ENCODE measurements at regions not wholly inside any gene's neighbourhood (a gene's known extent, or its start where the extent isn't known, plus 50 kb on each side); places are given as distances from the start of the nearest gene placed in this dataset.

DNA sequence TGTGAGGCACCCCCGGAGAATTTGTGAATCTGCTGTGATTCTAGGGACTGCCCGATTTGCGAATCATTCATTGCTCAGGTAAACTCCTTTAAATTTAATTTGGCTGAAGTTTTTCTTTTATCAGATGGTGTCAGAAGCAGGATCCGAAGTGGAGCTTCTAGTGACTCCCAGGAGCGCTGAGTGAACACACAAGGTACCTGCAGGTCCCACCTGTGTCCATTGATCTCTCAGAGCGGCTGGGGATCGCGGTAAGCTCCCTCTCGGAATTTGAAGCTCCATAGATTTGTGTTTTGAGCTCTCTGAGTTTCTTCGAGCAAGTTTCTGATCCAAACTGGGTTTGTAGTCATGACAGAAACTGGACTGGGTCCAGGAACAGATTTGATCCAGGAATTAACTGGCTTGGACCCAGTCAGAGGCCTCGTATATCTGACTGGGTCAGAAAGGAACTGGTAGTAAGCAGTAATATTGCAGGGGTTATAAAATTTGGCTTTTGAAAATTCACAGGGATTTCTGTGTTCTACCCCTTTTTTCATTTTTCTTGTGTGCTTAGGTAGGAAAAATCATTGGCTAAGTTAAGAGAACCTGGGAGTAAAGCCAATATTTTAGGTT, 56.2 kb upstream of the EDEM3 start:
- in situ Hi-C loops (cut with MboI) (no loop called here), intact Hi-C loops (cut with micrococcal nuclease; ENCODE audit: unreplicated experiment) (no loop called here)
- FAIRE-seq: no peak
- BruUV-seq (replicated peaks): no TSS peak
- Histone ChIP-seq H3K4me2 (ENCODE audit: control insufficient read depth, insufficient read depth) (no peak overlapping the region), H3K27me3 (replicated peaks in 1 of 2; ENCODE audit: control insufficient read depth in 2 of 2, insufficient read depth in 2 of 2, low read length in 1 of 2) (no peaks in the 10 kb centered on the region), H4K20me1 (ENCODE audit: control insufficient read depth, insufficient read depth) (no peaks in the 10 kb centered on the region), H3K79me2 (ENCODE audit: control insufficient read depth, insufficient read depth, low read length) (no peaks in the 10 kb centered on the region), H3K4me3 (no peak overlapping the region), H3K36me3 (ENCODE audit: control insufficient read depth in 2 of 2, insufficient read depth in 2 of 2, low read length in 1 of 2) (no peaks in the 10 kb centered on the region), H2AFZ (ENCODE audit: control insufficient read depth, low read depth, low read length) (no peak overlapping the region), H3K9ac (ENCODE audit: control insufficient read depth, insufficient read depth, low read length) (no peak overlapping the region), H3K4me1 (ENCODE audit: control insufficient read depth, insufficient read depth, low read length) (peaks cover 8% of the 10 kb centered on the region; the same call in 1 of the 2 replicates), H3K27ac (ENCODE audit: control insufficient read depth, insufficient read depth) (no peak overlapping the region), H3K9me3 (replicated peaks; ENCODE audit: control insufficient read depth, insufficient read depth, low read length) (peaks cover 4% of the 10 kb centered on the region)
- no peak for ATAC-seq
- ChIA-PET POLR2A (no interaction called here), CTCF (interaction anchor here (0.6 to 7.2 kb wide), 2 partner anchors 99 to 170 kb away, joined by 3 to 353 read pairs; partner anchors contain the start of gene NIBAN1), SMC1A (ENCODE audit: uncharacterized antibody, unreplicated experiment) (interaction anchor here (0.8 to 10.9 kb wide), 3 partner anchors 82 to 170 kb away, joined by 3 to 219 read pairs (median 4); no protein-coding TSS in a partner anchor), RAD21 (ENCODE audit: unreplicated experiment) (interaction anchor here (0.6 to 6.4 kb wide), 2 partner anchors 170 to 235 kb away, joined by 3 to 152 read pairs; partner anchors contain the start of gene RNF2)
- DNase-seq (ENCODE audit: low read depth, low spot score): no peak
- 87% methylated on average over 11 of the region's 11 CpGs for WGBS (ENCODE audit: insufficient coverage, insufficient replicate concordance, low lambda C conversion rate, missing lambda C conversion rate)
- no peak for TF ChIP-seq ATF7 (IDR thresholded peaks at IDR 0.05; ENCODE audit: low read depth)
- TF ChIP-seq, protein P1, sequence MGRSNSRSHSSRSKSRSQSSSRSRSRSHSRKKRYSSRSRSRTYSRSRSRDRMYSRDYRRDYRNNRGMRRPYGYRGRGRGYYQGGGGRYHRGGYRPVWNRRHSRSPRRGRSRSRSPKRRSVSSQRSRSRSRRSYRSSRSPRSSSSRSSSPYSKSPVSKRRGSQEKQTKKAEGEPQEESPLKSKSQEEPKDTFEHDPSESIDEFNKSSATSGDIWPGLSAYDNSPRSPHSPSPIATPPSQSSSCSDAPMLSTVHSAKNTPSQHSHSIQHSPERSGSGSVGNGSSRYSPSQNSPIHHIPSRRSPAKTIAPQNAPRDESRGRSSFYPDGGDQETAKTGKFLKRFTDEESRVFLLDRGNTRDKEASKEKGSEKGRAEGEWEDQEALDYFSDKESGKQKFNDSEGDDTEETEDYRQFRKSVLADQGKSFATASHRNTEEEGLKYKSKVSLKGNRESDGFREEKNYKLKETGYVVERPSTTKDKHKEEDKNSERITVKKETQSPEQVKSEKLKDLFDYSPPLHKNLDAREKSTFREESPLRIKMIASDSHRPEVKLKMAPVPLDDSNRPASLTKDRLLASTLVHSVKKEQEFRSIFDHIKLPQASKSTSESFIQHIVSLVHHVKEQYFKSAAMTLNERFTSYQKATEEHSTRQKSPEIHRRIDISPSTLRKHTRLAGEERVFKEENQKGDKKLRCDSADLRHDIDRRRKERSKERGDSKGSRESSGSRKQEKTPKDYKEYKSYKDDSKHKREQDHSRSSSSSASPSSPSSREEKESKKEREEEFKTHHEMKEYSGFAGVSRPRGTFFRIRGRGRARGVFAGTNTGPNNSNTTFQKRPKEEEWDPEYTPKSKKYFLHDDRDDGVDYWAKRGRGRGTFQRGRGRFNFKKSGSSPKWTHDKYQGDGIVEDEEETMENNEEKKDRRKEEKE (IDR thresholded peaks at IDR 0.05): no peak
- TF ChIP-seq, protein P2, sequence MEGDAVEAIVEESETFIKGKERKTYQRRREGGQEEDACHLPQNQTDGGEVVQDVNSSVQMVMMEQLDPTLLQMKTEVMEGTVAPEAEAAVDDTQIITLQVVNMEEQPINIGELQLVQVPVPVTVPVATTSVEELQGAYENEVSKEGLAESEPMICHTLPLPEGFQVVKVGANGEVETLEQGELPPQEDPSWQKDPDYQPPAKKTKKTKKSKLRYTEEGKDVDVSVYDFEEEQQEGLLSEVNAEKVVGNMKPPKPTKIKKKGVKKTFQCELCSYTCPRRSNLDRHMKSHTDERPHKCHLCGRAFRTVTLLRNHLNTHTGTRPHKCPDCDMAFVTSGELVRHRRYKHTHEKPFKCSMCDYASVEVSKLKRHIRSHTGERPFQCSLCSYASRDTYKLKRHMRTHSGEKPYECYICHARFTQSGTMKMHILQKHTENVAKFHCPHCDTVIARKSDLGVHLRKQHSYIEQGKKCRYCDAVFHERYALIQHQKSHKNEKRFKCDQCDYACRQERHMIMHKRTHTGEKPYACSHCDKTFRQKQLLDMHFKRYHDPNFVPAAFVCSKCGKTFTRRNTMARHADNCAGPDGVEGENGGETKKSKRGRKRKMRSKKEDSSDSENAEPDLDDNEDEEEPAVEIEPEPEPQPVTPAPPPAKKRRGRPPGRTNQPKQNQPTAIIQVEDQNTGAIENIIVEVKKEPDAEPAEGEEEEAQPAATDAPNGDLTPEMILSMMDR (IDR thresholded peaks at IDR 0.05 in 2 of 3, conservative IDR thresholded peaks at IDR 0.05 in 1 of 3; ENCODE audit: control insufficient read depth in 2 of 3, extremely low read depth in 1 of 3, insufficient read depth in 1 of 3, low read depth in 3 of 3, low read length in 3 of 3): no peak
- no peak for TF ChIP-seq HDGF (IDR thresholded peaks at IDR 0.05)
- TF ChIP-seq CHD4 (IDR thresholded peaks at IDR 0.05): no peak
- TF ChIP-seq, protein P3, sequence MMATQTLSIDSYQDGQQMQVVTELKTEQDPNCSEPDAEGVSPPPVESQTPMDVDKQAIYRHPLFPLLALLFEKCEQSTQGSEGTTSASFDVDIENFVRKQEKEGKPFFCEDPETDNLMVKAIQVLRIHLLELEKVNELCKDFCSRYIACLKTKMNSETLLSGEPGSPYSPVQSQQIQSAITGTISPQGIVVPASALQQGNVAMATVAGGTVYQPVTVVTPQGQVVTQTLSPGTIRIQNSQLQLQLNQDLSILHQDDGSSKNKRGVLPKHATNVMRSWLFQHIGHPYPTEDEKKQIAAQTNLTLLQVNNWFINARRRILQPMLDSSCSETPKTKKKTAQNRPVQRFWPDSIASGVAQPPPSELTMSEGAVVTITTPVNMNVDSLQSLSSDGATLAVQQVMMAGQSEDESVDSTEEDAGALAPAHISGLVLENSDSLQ (IDR thresholded peaks at IDR 0.05): no peak
- TF ChIP-seq, protein P4, sequence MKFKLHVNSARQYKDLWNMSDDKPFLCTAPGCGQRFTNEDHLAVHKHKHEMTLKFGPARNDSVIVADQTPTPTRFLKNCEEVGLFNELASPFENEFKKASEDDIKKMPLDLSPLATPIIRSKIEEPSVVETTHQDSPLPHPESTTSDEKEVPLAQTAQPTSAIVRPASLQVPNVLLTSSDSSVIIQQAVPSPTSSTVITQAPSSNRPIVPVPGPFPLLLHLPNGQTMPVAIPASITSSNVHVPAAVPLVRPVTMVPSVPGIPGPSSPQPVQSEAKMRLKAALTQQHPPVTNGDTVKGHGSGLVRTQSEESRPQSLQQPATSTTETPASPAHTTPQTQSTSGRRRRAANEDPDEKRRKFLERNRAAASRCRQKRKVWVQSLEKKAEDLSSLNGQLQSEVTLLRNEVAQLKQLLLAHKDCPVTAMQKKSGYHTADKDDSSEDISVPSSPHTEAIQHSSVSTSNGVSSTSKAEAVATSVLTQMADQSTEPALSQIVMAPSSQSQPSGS (IDR thresholded peaks at IDR 0.05; ENCODE audit: low read length): no peak

Data from GM12878 (cell line).